ENCODE measurements at regions not wholly inside any gene's neighbourhood (a gene's known extent, or its start where the extent isn't known, plus 50 kb on each side); places are given as distances from the start of the nearest gene placed in this dataset.
"Not testable (repeated sequence)": the region's sequence is repeated elsewhere in the genome, so short reads cannot be mapped to it uniquely, and the experiment has no call there.

- Mint-ChIP-seq H3K4me3 (peak overlapping the region in 1 of 3 experiments; percentile 31), H3K36me3 (ENCODE audit: low read depth) (no peaks in the 10 kb centered on the region), H3K9me3 (peaks cover 18% of the 10 kb centered on the region), H3K27ac (peak overlapping the region in 2 of 3 experiments; percentile 86 to 96), H3K27me3 (ENCODE audit: low read depth) (peaks cover 45% of the 10 kb centered on the region), H3K4me1 (peaks cover 44% of the 10 kb centered on the region)
- TF ChIP-seq, protein P1, sequence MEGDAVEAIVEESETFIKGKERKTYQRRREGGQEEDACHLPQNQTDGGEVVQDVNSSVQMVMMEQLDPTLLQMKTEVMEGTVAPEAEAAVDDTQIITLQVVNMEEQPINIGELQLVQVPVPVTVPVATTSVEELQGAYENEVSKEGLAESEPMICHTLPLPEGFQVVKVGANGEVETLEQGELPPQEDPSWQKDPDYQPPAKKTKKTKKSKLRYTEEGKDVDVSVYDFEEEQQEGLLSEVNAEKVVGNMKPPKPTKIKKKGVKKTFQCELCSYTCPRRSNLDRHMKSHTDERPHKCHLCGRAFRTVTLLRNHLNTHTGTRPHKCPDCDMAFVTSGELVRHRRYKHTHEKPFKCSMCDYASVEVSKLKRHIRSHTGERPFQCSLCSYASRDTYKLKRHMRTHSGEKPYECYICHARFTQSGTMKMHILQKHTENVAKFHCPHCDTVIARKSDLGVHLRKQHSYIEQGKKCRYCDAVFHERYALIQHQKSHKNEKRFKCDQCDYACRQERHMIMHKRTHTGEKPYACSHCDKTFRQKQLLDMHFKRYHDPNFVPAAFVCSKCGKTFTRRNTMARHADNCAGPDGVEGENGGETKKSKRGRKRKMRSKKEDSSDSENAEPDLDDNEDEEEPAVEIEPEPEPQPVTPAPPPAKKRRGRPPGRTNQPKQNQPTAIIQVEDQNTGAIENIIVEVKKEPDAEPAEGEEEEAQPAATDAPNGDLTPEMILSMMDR (IDR thresholded peaks at IDR 0.05; ENCODE audit: unreplicated experiment in 3 of 3): no peak
These were observed 93.6 kb downstream of the SOX1 start for GRCh38 chr13:112160558-112160957.

- TF ChIP-seq, protein P1 (IDR thresholded peaks at IDR 0.05; ENCODE audit: unreplicated experiment in 3 of 3): no peak
- Mint-ChIP-seq H3K4me1 (peaks cover 44% of the 10 kb centered on the region), H3K27ac (peak overlapping the region in 2 of 3 experiments; percentile 86 to 96), H3K36me3 (ENCODE audit: low read depth) (no peaks in the 10 kb centered on the region), H3K4me3 (peak overlapping the region; percentile 2 to 56 (median 33)), H3K27me3 (ENCODE audit: low read depth) (peaks cover 51% of the 10 kb centered on the region), H3K9me3 (peaks cover 11% of the 10 kb centered on the region)
These were observed 94.8 kb downstream of the SOX1 start for GRCh38 chr13:112161521-112162301.

DNA sequence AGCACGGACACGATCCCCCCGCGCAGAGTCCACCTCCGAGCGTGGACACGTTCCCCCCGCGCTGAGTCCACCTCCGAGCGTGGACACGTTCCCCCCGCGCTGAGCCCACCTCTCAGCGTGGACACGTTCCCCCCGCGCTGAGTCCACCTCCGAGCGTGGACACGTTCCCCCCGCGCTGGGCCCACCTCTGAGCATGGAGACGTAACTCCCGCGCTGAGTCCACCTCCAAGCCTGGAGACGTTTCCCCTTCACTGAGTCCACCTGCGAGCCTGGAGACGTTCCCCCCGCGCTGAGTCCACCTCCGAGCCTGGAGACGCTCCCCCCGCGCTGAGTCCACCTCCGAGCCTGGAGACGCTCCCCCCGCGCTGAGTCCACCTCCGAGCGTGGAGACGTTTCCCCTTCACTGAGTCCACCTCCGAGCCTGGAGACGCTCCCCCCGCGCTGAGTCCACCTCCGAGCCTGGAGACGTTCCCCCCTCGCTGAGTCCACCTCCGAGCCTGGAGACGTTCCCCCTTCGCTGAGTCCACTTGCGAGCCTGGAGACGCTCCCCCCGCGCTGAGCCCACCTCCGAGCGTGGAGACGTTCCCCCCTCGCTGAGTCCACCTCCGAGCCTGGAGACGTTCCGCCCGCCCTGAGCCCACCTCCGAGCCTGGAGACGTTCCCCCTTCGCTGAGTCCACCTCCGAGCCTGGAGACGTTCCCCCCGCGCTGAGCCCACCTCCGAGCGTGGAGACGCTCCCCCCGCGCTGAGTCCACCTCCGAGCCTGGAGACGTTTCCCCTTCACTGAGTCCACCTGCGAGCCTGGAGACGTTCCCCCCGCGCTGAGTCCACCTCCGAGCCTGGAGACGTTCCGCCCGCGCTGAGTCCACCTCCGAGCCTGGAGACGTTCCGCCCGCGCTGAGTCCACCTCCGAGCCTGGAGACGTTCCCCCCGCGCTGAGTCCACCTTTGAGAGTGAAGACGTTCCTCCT is 97.0 kb downstream of the SOX1 start:
- Mint-ChIP-seq H3K4me1 (peaks cover 42% of the 10 kb centered on the region), H3K27ac (peak overlapping the region in 1 of 3 experiments; percentile 30), H3K27me3 (ENCODE audit: low read depth) (peaks cover 57% of the 10 kb centered on the region)
- not testable (repeated sequence) for H3K9me3 Mint-ChIP-seq; H3K36me3 Mint-ChIP-seq (ENCODE audit: low read depth); H3K4me3 Mint-ChIP-seq

- no peak overlapping the region for H3K27ac Mint-ChIP-seq
- TF ChIP-seq, protein P1 (IDR thresholded peaks at IDR 0.05; ENCODE audit: unreplicated experiment in 3 of 3): no peak
- peaks cover 52% of the 10 kb centered on the region for H3K27me3 Mint-ChIP-seq (ENCODE audit: low read depth)
- no peaks in the 10 kb centered on the region for H3K36me3 Mint-ChIP-seq (ENCODE audit: low read depth)
- no peak overlapping the region for H3K4me3 Mint-ChIP-seq
- peaks cover 2% of the 10 kb centered on the region for H3K9me3 Mint-ChIP-seq
- H3K4me1 Mint-ChIP-seq: peaks cover 26% of the 10 kb centered on the region
These were observed 98.8 kb downstream of the SOX1 start for GRCh38 chr13:112165712-112166111.

DNA sequence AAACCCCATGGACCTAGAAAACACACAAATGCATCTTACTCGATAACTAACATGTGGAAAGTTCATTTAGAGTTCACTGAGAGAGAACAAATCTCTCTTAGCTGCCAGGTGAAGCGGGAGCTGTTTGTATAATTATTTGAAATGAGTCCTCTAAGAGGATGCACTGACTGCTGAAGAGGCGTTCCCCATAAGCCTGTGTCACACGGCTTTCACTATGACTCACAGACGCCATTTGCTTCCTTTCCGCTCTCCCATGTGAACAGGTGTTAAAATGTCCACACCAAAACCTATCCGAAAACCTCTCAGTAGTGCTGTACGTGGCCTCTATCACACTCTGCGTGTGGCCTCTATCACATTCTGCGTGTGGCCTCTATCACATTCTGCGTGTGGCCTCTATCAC is 101.8 kb downstream of the SOX1 start:
- no peak overlapping the region for H3K4me3 Mint-ChIP-seq
- no peaks in the 10 kb centered on the region for H3K36me3 Mint-ChIP-seq (ENCODE audit: low read depth)

More for the DNA sequence above, 101.8 kb downstream of the SOX1 start:
- Mint-ChIP-seq H3K4me1 (peaks cover 5% of the 10 kb centered on the region), H3K27me3 (ENCODE audit: low read depth) (peaks cover 60% of the 10 kb centered on the region), H3K27ac (no peak overlapping the region), H3K9me3 (peaks cover 8% of the 10 kb centered on the region)
- TF ChIP-seq, protein P1 (IDR thresholded peaks at IDR 0.05; ENCODE audit: unreplicated experiment in 3 of 3): no peak

All from nephron (organoid).